Heart left ventricle (tissue), 13 donors: ENCODE measurements at regions not wholly inside any gene's neighbourhood (a gene's known extent, or its start where the extent isn't known, plus 50 kb on each side); places are given as distances from the start of the nearest gene placed in this dataset.

ENCODE experiments used
- POLR2A ChIP-seq, 2 donors: fragments of 450-650 bp; IDR thresholded peaks; one replicate each; pipeline ENCODE4 v1.6.1; 2017; ENCODE audit warnings: antibody characterized with exemption in 2 of 2, mild to moderate bottlenecking in 2 of 2, moderate library complexity in 2 of 2
- TF ChIP-seq, protein P1 (sequence below), 12 donors: fragments of 200-600 bp; sonication (generic) in 4 of 12; IDR thresholded peaks; one replicate each; pipeline versions ENCODE4 v1.5.0 to v1.8.0; 2018 to 2022; ENCODE audit warnings: antibody characterized with exemption in 12 of 12, mild to moderate bottlenecking in 5 of 12
- donor health status: ischemic (EF 13 %, LVEDD 7.1; RV severe dilation, severe dysfunction).
- donor health status: DM: no; HTN: yes; CAD: no.
- donor health status: DM: no; HTN: no; CAD: no.
- donor health status: ischemic (EF 25% LVEDD 6.9; RV normal size, moderate dysfunction).
- donor health status: ischemic (EF 25% LVEDD 5.7; RV mildly dilated, moderate dysfunction).
- donor health status: ischemic (EF 35%, LVEDD 5.7; RV mildly dilated, moderate dysfunction).
- donor health status: nonischemic (EF 11% LVEDD 7.7; RV severe dilation, severe dysfunction).
- donor health status: DM: yes; HTN: yes; CAD: no.
- donor health status: PGD.
- donor health status: ischemic (EF 29% LVEDD 5.4; RV normal size, mild dysfunction).
- donor health status: nonischemic (EF 23%, LVEDD 6.1; RV moderate dilation, normal function).

DNA sequence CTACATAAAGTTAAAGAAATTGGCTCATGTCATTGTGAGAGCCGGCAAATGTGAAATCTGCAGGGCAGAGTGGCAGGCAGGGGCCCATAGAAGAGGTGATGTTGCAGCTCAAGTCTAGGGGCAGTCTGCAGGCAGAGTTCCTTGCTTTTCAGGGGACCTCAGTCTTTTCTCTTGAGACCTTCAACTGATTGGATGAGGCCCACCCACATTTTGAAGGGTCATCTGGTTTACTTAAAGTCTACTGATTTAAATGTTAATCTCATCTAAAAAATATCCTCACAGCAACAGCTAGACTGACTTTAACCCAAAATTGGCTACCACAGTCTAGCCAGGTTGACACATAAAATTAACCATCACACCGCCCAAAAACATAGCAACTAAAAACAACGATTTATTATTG lies 77.6 kb upstream of the ALDH1L1 start:
- TF ChIP-seq, protein P1, sequence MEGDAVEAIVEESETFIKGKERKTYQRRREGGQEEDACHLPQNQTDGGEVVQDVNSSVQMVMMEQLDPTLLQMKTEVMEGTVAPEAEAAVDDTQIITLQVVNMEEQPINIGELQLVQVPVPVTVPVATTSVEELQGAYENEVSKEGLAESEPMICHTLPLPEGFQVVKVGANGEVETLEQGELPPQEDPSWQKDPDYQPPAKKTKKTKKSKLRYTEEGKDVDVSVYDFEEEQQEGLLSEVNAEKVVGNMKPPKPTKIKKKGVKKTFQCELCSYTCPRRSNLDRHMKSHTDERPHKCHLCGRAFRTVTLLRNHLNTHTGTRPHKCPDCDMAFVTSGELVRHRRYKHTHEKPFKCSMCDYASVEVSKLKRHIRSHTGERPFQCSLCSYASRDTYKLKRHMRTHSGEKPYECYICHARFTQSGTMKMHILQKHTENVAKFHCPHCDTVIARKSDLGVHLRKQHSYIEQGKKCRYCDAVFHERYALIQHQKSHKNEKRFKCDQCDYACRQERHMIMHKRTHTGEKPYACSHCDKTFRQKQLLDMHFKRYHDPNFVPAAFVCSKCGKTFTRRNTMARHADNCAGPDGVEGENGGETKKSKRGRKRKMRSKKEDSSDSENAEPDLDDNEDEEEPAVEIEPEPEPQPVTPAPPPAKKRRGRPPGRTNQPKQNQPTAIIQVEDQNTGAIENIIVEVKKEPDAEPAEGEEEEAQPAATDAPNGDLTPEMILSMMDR (IDR thresholded peaks at IDR 0.05), result no peak
- no peak for TF ChIP-seq POLR2A (IDR thresholded peaks at IDR 0.05)
